ENCODE measurements at regions not wholly inside any gene's neighbourhood (a gene's known extent, or its start where the extent isn't known, plus 50 kb on each side); places are given as distances from the start of the nearest gene placed in this dataset.
"Not testable (repeated sequence)": the region's sequence is repeated elsewhere in the genome, so short reads cannot be mapped to it uniquely, and the experiment has no call there.

DNA sequence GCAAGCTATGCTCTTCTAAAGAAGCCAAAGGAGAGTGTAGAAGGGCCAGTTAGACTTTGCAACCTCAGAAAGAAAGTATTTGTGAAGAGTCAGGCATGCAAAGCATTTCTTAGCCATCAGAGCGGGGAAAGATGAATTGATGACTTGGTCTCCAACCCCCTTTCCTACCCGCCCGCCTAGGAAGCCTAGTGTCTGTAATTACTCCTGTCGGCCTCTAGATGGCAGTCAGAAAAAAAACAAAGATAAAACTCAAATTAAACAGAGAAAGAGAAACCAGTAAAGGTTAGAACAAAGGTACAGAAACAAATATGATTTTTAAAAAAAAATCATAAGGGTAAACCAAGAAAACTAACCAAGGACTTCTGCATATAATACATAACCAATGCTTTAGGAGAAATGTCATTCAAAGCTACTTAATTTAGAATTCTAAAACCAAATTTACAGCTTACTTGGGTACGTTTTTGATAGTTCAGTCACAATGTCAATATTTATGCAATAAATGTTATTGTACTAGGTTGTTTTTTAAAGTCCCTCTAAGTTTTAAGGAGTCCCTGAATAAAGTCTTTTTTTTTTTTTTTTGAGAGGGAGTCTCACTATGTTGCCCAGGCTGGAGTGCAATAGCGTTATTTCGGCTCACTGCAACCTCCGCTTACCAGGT lies 97.6 kb downstream of the LYZL1 start:
- no peak overlapping the region for H3K27ac Mint-ChIP-seq (ENCODE audit: unreplicated experiment)
- no peak for DNase-seq (ENCODE audit: low read depth, low spot score)
- H3K4me3 Mint-ChIP-seq = no peak overlapping the region
- no peaks in the 10 kb centered on the region for H3K27me3 Mint-ChIP-seq (ENCODE audit: low read depth)
- no peaks in the 10 kb centered on the region for H3K36me3 Mint-ChIP-seq (ENCODE audit: low read depth)
- TF ChIP-seq, protein P1, sequence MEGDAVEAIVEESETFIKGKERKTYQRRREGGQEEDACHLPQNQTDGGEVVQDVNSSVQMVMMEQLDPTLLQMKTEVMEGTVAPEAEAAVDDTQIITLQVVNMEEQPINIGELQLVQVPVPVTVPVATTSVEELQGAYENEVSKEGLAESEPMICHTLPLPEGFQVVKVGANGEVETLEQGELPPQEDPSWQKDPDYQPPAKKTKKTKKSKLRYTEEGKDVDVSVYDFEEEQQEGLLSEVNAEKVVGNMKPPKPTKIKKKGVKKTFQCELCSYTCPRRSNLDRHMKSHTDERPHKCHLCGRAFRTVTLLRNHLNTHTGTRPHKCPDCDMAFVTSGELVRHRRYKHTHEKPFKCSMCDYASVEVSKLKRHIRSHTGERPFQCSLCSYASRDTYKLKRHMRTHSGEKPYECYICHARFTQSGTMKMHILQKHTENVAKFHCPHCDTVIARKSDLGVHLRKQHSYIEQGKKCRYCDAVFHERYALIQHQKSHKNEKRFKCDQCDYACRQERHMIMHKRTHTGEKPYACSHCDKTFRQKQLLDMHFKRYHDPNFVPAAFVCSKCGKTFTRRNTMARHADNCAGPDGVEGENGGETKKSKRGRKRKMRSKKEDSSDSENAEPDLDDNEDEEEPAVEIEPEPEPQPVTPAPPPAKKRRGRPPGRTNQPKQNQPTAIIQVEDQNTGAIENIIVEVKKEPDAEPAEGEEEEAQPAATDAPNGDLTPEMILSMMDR (conservative IDR thresholded peaks at IDR 0.05) = peak; percentile 77
- H3K9me3 Mint-ChIP-seq = no peaks in the 10 kb centered on the region
- H3K4me1 Mint-ChIP-seq = no peaks in the 10 kb centered on the region

- Mint-ChIP-seq H3K36me3 (ENCODE audit: low read depth) (no peaks in the 10 kb centered on the region), H3K27me3 (ENCODE audit: low read depth) (no peaks in the 10 kb centered on the region), H3K9me3 (no peaks in the 10 kb centered on the region), H3K27ac (ENCODE audit: unreplicated experiment) (no peak overlapping the region), H3K4me3 (no peak overlapping the region), H3K4me1 (peaks cover 2% of the 10 kb centered on the region)
- TF ChIP-seq, protein P1 (conservative IDR thresholded peaks at IDR 0.05) = no peak
- no peak for DNase-seq (ENCODE audit: low read depth, low spot score)
Observed at GRCh38 chr10:29387269-29387668, 98.4 kb downstream of the LYZL1 start.

GRCh38 chr10:29388112-29388511 lies 99.2 kb downstream of the LYZL1 start:
- H3K27ac Mint-ChIP-seq (ENCODE audit: unreplicated experiment); H3K4me3 Mint-ChIP-seq; H3K27me3 Mint-ChIP-seq (ENCODE audit: low read depth); H3K9me3 Mint-ChIP-seq; H3K36me3 Mint-ChIP-seq (ENCODE audit: low read depth); DNase-seq (ENCODE audit: low read depth, low spot score); H3K4me1 Mint-ChIP-seq: not testable (repeated sequence)

DNA sequence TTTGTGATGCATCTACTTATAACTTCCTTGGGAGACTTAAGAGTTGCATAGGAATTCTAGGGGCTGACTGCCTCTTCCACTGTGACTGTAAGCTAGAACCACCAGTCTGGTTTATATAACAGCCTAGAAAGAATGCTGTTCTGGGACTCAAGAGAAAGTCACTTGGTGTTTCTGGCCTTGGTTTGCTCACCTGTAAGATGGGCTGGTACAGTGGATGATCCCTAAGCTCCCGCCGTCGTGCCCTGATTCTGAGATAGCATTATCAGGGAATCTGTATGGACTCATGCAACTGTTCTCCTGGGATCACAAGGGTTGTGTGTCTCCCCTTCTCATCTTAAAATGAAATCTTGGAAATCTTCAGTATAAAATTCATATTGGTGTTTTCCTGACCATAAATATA lies 100.6 kb downstream of the LYZL1 start:
- Mint-ChIP-seq H3K27me3 (ENCODE audit: low read depth) (no peaks in the 10 kb centered on the region), H3K9me3 (no peaks in the 10 kb centered on the region), H3K27ac (ENCODE audit: unreplicated experiment) (no peak overlapping the region), H3K36me3 (ENCODE audit: low read depth) (no peaks in the 10 kb centered on the region), H3K4me1 (peaks cover 4% of the 10 kb centered on the region), H3K4me3 (no peak overlapping the region)
- DNase-seq (ENCODE audit: low read depth, low spot score) = no peak
- TF ChIP-seq, protein P1 (conservative IDR thresholded peaks at IDR 0.05) = no peak

DNA sequence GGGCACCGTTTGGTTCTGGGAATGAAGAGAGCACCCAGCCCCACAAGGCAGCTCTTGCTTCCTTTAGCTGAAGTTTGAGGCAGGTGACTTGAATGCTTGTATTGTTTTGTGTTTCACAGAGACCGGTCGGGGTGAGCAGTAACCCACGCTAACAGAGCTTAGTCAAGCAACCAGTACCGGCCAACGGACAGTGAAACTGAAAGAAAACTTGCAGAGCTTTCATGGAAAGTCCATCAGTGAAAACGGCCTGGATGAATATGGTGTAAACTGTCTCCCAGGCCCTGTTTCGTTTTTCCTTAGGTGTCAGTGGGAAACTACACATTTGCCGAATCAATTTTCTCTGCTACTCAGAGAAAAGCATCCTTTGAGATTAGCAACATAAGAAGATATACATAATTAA lies 101.1 kb downstream of the LYZL1 start:
- Mint-ChIP-seq H3K27me3 (ENCODE audit: low read depth) (no peaks in the 10 kb centered on the region), H3K4me1 (peaks cover 4% of the 10 kb centered on the region), H3K36me3 (ENCODE audit: low read depth) (no peaks in the 10 kb centered on the region), H3K27ac (ENCODE audit: unreplicated experiment) (no peak overlapping the region), H3K4me3 (no peak overlapping the region), H3K9me3 (no peaks in the 10 kb centered on the region)
- TF ChIP-seq, protein P1 (conservative IDR thresholded peaks at IDR 0.05) = no peak
- DNase-seq (ENCODE audit: low read depth, low spot score) = no peak

DNA sequence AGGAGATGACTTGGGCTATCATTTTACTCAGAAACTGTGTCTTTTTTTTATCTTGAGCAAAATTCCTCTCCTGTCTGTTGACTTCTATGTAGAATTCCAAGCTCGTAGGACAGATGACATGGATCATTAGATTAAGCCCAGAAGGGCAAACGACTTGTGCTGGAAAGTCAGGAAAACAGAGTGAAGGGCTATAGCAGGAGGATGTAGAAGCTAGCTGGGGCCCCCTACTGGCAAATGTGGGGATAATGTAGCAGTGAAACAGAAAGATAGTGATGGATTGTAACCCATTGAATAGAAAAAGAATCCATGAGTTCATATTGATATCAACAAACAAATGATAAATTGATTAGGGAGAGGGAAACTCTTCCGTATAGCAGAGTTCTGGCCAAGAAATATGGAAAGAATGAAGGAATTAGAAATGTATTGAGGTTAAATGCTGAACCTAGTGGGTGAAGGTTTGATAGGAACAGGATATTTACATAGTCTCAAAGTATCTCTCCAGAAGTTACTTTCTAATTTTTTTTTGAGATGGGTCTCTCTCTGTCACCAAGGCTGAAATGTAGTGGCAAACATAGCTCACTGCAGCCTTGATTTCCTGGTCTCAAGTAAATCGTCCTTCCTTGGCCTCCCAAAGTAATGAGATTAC lies 103.6 kb downstream of the LYZL1 start:
- no peaks in the 10 kb centered on the region for H3K36me3 Mint-ChIP-seq (ENCODE audit: low read depth)
- TF ChIP-seq, protein P1 (conservative IDR thresholded peaks at IDR 0.05) = peak; percentile 82
- no peaks in the 10 kb centered on the region for H3K27me3 Mint-ChIP-seq (ENCODE audit: low read depth)
- H3K27ac Mint-ChIP-seq (ENCODE audit: unreplicated experiment) = no peak overlapping the region
- no peak overlapping the region for H3K4me3 Mint-ChIP-seq
- no peaks in the 10 kb centered on the region for H3K9me3 Mint-ChIP-seq
- peak; percentile 59 for DNase-seq (ENCODE audit: low read depth, low spot score)
- peaks cover 4% of the 10 kb centered on the region for H3K4me1 Mint-ChIP-seq
